HG03139 (cell line): ENCODE measurements at regions not wholly inside any gene's neighbourhood (a gene's known extent, or its start where the extent isn't known, plus 50 kb on each side); places are given as distances from the start of the nearest gene placed in this dataset.

Experiments
- ATAC-seq: cut with Tn5 transposase; IDR thresholded peaks from one replicate; pipeline ENCODE4 v1.9.1; 2021; ENCODE audit not compliant: unreplicated experiment

GRCh38 chr9:116003397-116003796, 150.2 kb upstream of the PAPPA start:
- no peak for ATAC-seq

- ATAC-seq, result no peak
Observed at GRCh38 chr9:116005205-116005604, 148.4 kb upstream of the PAPPA start.

GRCh38 chr9:116007824-116008223, 145.8 kb upstream of the PAPPA start:
- ATAC-seq, result no peak

- no peak for ATAC-seq
Observed at GRCh38 chr9:116008278-116008677, 145.3 kb upstream of the PAPPA start.

DNA sequence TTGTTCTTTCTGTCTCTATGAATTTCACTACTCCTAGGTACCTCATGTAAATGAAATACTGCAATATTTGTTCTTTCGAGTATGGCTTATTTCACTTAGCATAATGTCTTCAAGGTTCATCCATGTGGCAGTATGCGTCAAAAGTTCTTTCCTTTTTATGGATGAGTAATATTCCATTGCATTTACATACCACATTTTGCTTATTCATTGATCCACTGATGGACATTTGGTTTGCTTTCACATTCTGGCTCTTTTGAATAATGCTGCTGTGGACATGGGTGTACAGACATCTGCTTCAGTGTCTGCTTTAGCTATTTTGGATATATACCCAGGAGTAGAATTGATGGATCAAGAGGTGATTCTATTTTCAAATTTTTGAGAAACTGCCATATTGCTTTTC, 144.2 kb upstream of the PAPPA start:
- ATAC-seq, result no peak

DNA sequence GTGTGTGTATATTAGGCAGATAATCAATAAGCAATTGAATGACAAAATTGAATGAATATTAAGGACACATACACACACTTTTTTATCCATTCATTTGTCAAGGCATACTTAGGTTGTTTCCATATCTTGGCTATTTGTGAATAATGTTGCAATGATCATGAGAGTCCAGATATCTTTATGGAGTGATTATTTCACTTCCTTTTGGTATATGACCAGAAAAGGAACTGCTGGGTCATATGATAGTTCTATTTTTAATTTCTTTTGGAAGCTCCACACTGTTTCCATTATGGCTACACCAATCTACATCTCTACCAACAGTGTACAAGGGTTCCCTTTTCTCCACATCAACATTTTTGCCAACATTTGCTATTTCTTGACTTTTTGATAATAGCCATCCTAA, 137.7 kb upstream of the PAPPA start:
- ATAC-seq, result no peak

GRCh38 chr9:116020146-116020545, 133.4 kb upstream of the PAPPA start:
- no peak for ATAC-seq

GRCh38 chr9:116020801-116021200, 132.8 kb upstream of the PAPPA start:
- ATAC-seq, result no peak

GRCh38 chr9:116027096-116027495, 126.5 kb upstream of the PAPPA start:
- no peak for ATAC-seq

DNA sequence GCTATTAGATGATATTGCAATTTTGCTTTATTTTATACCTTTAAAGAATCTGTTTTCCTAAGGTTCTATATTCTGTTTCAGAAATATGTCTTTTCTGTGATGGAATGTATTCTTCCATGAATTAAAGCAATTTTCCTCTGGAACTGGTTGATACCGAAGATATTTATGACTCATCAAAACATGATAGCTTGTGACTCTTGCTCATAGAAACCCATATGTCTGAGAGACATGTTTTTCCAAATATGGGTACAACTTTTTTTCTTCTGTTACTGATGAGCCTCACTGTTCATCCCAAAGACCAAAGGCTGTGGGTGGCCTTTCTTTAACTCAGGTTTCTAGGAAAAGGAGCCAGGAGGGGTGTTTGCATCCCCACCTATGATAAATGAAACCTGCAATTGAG, 126.1 kb upstream of the PAPPA start:
- no peak for ATAC-seq

- no peak for ATAC-seq
Observed at GRCh38 chr9:116027951-116028350, 125.6 kb upstream of the PAPPA start.

GRCh38 chr9:116030517-116030916, 123.1 kb upstream of the PAPPA start:
- ATAC-seq, result no peak

GRCh38 chr9:116032683-116033440, 120.7 kb upstream of the PAPPA start:
- ATAC-seq, result no peak

DNA sequence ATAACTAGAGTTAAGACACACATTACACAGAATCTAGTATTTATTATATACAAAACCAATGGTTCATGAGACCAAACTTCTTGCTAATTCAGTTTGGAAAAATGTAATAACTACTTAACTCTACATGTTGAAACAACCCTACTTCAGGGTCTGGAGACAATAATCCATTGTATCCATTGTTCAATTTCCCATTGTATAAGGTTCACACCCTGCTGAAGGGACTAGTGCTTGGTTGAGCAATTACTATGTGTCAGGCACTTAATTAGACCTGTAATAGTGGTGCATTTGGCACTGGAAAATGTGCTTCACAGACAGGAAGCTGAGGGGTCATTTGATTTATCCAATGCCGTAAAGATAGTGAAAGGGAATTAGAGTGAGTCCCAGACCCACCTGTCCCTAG, 114.3 kb upstream of the PAPPA start:
- no peak for ATAC-seq

DNA sequence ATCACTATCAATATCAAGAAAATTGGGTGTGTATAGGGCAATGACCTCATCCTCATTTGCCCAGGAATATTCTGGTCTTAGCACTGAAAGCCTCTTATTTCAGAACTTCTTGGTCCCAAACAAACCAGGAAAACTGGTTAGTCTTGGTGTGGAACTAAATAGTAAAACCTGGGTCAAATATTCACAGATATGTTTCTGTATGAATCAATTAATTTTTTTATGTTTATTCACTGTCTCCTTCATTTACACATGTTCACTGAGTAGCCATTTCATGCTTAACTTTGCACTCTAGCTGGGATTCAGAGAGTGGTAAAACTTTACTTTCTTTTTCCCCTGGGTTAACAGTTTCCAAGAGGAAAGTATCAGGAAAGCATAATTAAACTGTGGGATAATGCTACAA, 113.7 kb upstream of the PAPPA start:
- ATAC-seq, result no peak

DNA sequence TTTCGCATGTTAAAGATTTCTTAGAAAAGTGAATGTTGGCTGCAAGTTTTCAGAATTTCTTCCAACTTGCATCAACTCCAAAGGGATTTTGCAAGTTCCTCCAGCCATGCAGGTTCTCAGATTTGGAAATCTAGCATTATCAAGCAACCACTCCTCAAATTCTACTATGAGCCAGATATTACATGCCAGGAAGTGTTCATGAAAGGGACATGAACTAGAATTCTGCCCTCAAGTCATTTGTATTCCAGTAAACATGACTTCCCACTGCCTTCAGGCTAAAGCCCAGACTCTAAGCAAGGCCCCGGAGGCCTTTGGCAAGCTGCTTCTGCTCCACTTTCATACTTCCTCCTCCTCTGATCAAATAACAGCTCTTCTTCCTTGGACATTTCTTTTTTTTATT, 111.3 kb upstream of the PAPPA start:
- ATAC-seq, result no peak

DNA sequence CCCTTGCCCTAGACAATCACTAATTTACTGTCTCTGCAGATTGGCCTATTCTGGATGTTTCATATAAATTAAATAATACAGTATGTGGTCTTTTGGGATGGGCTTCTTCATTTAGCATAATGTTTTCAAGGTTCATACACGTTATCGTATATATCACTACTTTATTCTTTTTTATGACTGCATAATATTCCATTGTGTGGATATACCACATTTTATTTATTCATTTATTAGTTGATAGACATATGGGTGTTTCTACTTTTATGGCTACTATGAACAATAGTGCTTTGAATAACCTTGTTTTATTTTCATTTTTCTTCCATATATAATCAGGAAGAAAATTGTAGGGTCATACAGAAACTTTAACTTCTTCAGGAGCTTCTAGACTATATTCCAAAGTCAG, 108.5 kb upstream of the PAPPA start:
- ATAC-seq, result no peak

DNA sequence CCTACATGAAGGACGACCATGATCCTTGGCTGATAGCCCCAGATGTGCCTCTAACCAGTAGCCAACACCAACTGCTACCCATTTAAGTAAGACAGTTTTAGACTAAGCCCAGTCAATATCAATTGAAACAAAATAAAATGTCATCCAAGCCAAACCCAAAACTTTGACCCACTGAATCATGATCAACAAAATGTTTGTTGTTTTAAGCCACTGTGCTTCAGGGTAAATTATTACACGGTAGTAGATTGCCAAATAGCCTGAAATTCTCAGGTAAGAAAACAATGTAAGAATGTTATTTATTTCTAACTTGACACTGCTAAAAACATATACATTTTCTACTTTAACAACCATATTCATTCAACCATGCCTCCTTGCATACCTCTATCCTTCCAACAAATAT, 105.5 kb upstream of the PAPPA start:
- ATAC-seq, result no peak

DNA sequence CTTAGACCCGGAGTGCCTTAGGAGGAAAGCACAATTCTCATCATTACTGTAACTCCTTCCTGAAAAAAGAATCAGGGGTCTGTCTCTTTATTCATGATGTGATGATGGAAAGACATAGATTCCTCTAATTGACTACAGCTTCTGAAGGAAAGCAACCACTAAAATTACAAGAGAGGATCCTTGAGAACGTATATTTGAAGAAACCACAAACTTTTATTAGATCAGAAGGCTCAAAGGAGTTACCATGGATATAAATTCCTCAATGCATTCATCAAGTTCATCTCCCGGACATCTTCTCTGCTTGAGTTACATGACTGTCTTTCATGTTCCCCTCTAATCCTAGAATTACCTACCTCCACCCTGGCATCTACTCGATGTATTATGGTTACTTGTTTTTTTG, 104.1 kb upstream of the PAPPA start:
- no peak for ATAC-seq

- ATAC-seq, result no peak
Observed at GRCh38 chr9:116051528-116051927, 102.1 kb upstream of the PAPPA start.

DNA sequence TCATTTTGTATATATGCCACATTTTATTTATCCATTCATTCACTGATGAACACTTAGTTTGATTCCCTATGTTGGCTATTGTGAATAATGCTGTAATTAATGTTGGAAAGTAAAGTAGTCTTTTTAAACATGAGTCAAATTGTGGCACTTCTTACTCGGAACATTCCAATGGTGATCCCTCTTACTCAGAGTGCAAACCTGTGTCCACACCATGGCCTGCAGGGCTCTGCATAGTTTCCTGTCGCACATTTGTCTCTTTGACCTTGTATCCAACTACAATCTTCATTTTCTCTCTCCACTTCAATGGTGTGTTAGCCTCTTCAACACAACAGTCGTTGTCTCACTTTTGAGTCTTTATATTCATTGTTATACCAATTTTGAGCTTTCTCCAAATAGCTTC, 98.1 kb upstream of the PAPPA start:
- ATAC-seq, result no peak

GRCh38 chr9:116057371-116057770, 96.2 kb upstream of the PAPPA start:
- ATAC-seq, result no peak

DNA sequence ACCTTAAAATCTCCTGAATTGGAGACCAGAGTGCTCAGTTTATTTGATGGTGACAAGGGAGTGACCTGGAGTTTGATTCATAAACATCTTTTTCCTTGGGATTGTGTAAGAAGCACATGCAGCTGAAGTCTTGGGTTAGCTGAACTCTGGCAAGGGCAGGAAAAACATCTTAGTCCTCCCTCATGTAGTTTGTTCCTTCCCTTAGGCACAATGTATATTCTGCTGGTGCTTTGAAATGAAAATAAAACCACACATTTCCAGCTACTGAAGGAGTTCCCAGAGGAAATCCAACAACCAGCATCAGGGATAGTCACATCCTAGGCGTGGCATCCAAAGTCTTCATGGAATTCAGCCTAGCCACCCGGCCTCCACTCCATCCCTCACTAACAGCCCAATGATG, 95.2 kb upstream of the PAPPA start:
- ATAC-seq, result no peak
